Activated T-cell treated with anti-CD3 and anti-CD28 coated beads, Interleukin-2, amount 50 U/mL, for 48 hours (primary cell): ENCODE measurements at regions not wholly inside any gene's neighbourhood (a gene's known extent, or its start where the extent isn't known, plus 50 kb on each side); places are given as distances from the start of the nearest gene placed in this dataset.
"Not testable (repeated sequence)": the region's sequence is repeated elsewhere in the genome, so short reads cannot be mapped to it uniquely, and the experiment has no call there.

Experiments used
- DNase-seq, 2 experiments: peaks; one replicate each; pipeline ENCODE4 v3.0.0-alpha.2; 2020

- no peak for DNase-seq
These were observed 681.0 kb downstream of the DIPK2A start for GRCh38 chr3:144652573-144652972.

- no peak for DNase-seq
These were observed 683.8 kb downstream of the DIPK2A start for GRCh38 chr3:144655423-144655822.

- no peak for DNase-seq
These were observed 688.6 kb downstream of the DIPK2A start for GRCh38 chr3:144660186-144660585.

- DNase-seq: no peak
These were observed 691.1 kb downstream of the DIPK2A start for GRCh38 chr3:144662729-144663128.

GRCh38 chr3:144663456-144664436, 692.1 kb downstream of the DIPK2A start:
- no peak for DNase-seq

GRCh38 chr3:144665567-144666053, 694.0 kb downstream of the DIPK2A start:
- no peak for DNase-seq

- DNase-seq: no peak
These were observed 698.9 kb downstream of the DIPK2A start for GRCh38 chr3:144670571-144670970.

- no peak for DNase-seq
These were observed 705.5 kb downstream of the DIPK2A start for GRCh38 chr3:144677103-144677502.

GRCh38 chr3:144683065-144683464, 711.4 kb downstream of the DIPK2A start:
- no peak for DNase-seq

GRCh38 chr3:144687862-144688261, 716.2 kb downstream of the DIPK2A start:
- DNase-seq: no peak

GRCh38 chr3:144692488-144692887, 720.9 kb downstream of the DIPK2A start:
- no peak for DNase-seq

GRCh38 chr3:144708437-144708836, 736.8 kb downstream of the DIPK2A start:
- DNase-seq: no peak

GRCh38 chr3:144737281-144737680, 765.7 kb downstream of the DIPK2A start:
- DNase-seq: no peak

- DNase-seq: no peak
These were observed 771.6 kb downstream of the DIPK2A start for GRCh38 chr3:144743225-144743668.

- DNase-seq: no peak
These were observed 772.9 kb downstream of the DIPK2A start for GRCh38 chr3:144744473-144744872.

GRCh38 chr3:144746631-144747030, 775.0 kb downstream of the DIPK2A start:
- no peak for DNase-seq

GRCh38 chr3:144749536-144750253, 778.1 kb downstream of the DIPK2A start:
- not testable (repeated sequence) for DNase-seq

- DNase-seq: no peak
These were observed 782.6 kb downstream of the DIPK2A start for GRCh38 chr3:144754076-144754783.

- no peak for DNase-seq
These were observed 785.2 kb downstream of the DIPK2A start for GRCh38 chr3:144756704-144757440.

- DNase-seq: no peak
These were observed 789.2 kb downstream of the DIPK2A start for GRCh38 chr3:144760831-144761230.

GRCh38 chr3:144762091-144762490, 790.5 kb downstream of the DIPK2A start:
- no peak for DNase-seq

GRCh38 chr3:144763878-144764454, 792.3 kb downstream of the DIPK2A start:
- no peak for DNase-seq
